ENCODE measurements at regions not wholly inside any gene's neighbourhood (a gene's known extent, or its start where the extent isn't known, plus 50 kb on each side); places are given as distances from the start of the nearest gene placed in this dataset.
"Not testable (repeated sequence)": the region's sequence is repeated elsewhere in the genome, so short reads cannot be mapped to it uniquely, and the experiment has no call there.

DNA sequence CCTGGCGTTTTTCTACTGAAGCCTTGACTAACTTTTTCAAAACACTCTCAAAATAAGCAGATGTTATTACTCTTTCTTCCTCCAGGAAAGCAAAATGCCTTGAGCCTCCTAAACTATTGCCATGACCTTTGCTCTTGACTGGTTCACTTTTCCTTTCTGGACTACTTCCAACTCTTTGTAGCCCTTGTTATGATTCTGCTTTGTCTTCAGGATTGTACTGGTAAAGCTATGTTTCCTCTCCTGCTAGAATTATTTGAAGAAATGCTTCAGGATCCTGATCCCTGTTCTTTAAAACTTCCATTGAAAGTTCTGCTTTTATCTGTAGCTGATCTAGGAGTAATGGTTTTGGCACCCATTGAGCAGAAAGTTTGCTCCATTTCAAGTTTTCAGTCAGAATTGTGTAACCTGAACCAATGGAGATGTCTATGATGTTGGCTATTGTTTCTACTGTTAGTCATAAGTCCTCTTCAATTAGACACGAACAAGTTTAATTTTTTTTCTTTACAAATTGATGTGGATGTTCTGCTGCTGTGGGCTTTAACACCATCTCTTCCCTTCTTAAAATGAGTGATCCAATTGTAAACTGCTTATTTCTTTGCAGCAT is 1356.4 kb downstream of the EFNA5 start:
- no peak for DNase-seq (ENCODE audit: low spot score)

DNA sequence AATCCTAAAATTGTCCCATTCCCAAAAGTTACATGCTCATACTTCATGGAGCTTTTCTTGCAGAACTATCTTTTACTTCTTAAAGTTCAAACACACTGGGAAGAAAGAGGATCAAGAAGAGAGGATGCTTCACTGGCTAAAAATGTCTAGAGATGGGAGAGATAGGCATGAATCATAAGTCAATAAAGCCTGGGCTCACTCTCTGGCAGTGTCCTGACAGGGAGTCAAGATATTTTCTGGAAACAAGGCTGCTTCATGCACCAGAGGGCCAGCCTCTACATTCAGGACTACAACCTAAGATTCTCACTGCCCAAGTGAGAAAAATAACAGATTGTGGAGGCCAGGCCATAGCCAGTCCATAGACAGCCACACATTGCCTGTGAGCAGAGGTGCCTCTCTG is 1358.4 kb downstream of the EFNA5 start:
- DNase-seq (ENCODE audit: low spot score) = no peak

DNA sequence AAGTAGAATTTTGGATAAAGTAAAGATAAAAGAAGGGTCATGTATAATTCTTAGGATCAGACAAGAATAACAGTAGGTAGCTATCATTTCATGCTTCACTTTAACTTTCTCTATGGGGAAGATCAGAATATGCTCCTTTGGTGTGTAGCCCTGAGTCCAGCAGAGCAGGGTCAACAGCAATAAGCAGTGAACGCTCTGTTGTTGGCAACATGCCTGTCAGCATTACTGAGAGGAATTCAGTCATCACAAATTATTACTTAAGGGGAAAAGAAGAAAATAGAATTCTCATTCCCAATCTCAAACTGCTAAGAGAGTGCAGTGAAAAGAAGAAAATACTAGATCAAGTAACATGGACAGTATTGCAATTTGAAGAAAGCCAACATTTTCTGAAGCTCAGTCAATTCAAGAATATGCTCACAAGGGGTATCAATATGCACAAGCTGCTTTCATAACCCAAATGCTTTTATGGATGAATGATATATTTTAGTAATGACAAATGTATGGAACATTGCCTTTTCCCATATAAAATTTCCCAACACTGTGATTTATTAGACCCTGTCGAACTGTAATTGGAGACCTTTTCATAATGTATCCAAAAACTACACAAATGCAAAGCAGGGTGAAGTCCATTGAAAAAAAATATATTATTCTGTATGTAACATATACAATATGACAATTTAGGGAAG is 1359.4 kb downstream of the EFNA5 start:
- DNase-seq (ENCODE audit: low spot score) = no peak

DNA sequence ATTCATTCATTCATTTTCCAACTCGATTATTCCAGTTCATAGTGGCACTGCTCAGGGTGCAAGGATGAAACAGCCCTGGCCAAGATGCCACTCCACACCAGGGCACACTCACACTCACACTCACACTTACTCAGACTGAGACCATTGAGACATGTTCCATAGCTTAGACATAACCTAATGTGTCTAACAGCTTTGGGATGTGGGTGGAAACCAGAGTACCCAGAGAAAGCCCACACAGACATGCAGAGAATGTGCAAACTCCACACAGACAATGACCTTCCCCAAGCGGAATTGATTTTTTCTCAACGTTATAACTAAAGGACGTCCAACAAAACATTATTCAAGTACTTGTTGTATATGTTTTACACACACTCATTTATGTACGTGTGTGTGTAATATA is 1363.5 kb downstream of the EFNA5 start:
- DNase-seq (ENCODE audit: low spot score) = no peak

DNA sequence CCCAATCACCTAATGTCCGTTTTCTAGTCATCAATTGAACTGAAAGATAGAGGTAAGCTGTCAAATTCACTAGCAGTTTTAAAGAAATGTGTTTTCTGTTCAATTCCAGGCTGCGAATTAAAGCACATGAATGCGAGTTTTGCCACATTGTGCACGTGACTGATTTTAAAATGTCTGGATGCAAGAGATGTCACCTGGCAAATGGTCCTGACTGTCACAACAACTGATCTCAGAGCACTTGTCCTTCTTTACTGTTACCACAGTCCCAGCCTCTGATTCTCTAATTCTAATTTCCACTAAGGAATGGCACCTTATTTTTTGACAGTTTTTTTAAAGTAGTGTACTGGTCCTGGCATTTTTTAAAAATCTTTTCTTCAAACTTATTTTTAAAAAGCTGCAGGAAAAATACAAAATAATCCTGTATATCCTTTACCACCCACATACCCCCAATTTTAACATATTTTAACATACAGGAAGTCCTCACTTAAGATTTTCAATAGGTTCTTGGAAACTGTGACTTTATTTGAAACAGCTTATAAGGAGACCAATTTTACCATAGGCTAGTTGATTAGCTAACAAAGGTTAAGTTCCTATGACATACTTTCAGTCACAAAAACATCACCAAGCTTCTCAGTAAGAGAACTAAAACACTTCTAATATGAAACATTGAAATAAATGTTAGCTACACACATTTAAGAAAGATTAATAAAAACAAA is 1364.3 kb downstream of the EFNA5 start:
- no peak for DNase-seq (ENCODE audit: low spot score)

DNA sequence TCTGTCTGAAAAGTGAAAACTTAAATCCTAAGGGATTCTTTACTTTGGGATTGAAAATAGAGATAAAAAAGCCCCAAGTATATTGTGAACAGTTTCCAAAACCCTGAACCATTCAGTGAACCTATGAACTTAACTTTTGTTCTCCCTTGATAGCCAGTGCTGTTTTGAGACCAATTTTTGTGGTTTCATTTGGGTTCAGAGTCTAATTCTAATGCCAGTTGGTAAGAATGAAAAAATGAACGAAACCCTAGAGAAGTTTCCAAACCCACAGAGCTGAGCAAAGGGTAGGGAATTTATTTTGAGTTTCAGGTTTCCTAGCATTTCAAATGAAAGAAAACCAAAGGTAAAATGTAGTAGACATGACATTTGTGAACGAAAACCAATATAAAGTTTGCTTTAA is 1366.8 kb downstream of the EFNA5 start:
- DNase-seq (ENCODE audit: low spot score) = no peak

DNA sequence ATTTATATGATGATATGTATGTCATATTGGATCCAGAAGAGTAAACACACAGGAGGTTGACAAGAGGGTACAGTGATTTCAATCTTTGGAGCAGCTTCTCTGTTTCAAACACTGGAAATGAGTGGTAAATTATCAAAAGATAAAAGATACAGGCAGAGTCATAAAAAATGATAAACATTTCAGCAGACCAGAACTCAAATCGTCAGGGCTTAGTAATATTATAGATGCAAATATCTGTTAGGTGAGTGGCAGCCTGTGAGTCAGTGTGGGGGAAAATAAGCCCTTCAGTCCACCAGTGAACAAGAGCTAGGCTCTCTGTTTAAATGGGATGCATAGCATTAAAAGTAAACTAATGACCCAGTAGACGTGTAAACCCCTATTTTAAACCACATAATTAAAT is 1378.1 kb downstream of the EFNA5 start:
- no peak for DNase-seq (ENCODE audit: low spot score)

DNA sequence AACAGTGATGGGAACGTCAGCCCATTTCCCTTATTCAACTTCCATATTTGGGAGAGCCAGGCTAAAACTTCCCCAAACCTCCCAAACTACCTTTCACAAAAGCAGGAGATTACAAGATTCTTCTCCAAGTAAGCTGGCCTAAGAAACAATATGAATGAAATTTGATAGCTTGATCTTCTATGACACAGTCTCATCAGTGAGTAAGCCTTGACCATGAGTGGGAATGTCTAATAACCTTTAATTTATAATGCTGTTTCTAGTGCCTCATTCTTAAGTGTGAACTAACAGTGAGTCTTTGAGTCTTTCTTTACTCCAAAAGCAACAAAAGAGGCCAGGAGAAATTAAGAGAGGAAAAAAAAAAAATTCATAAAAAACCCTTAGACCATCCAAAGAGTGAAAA is 1379.9 kb downstream of the EFNA5 start:
- no peak for DNase-seq (ENCODE audit: low spot score)

DNA sequence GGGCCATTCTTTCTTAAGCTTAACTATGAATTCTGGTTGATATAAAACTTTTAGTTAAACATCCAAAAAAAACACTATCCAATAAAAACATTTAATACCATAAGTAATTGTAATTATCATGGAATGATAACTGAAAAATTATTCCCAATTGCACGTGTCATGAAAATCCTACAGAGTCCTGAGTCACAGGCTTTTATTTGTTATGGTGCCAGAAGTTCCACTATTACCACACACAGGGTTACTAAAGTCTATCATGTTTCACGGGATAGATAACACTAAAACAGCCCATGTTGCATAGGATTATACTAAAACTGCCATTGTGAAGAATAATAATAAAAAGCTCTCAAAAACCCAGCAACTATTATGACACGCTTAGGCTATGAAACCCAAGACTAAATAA is 1381.8 kb downstream of the EFNA5 start:
- no peak for DNase-seq (ENCODE audit: low spot score)

DNA sequence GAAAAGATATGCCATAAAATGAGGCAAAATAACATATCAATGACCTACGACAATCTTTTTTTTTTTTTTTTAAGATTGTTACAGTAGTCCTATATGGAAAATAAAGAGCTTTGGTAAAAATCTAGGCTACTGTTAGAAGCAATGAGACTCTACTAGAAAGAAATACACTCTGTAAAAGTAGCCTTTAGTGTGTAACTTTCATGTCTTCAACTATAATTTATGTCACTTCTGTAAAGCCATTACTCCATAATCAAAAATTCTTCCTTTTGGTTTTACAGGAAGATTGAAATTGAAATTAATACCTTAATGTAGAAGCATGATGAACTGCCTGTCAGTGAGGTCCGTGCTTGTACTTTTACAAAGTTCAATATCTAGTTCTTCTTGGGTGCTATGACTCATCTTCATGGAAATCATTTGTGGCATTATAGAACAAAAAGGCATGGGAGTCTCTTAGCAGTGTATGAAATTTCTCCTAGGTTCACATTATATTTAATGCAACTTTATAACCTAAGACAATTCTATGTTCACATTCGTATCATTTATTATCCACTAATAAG is 1393.1 kb downstream of the EFNA5 start:
- DNase-seq (ENCODE audit: low spot score) = no peak

DNA sequence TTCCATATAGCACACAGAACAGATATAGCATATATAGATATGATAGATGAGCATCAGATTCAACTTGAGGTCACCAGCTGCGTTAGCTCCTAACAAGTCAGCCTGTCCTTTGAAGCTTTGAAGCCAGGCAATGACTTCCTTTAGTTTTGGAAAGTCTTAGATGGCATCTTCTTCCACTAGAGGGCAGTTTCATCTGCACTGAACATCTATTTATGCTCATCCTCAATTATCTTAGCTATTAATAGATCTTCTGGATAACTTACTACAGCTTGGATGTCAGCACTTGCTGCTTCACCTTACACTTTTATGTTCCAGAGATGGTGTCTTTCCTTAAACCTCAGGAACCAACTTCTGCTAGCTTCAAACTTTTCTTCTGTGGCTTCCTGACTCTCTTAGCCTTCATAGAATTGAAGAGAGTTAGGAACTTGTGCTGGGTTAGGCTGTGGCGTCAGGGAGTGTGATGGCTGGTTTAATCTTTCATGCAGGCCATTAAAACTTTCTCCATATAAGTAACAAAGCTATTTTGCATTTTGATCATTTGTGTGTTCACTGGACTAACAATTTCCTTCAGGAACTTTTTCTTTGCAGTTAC is 1401.4 kb downstream of the EFNA5 start:
- DNase-seq (ENCODE audit: low spot score) = no peak

DNA sequence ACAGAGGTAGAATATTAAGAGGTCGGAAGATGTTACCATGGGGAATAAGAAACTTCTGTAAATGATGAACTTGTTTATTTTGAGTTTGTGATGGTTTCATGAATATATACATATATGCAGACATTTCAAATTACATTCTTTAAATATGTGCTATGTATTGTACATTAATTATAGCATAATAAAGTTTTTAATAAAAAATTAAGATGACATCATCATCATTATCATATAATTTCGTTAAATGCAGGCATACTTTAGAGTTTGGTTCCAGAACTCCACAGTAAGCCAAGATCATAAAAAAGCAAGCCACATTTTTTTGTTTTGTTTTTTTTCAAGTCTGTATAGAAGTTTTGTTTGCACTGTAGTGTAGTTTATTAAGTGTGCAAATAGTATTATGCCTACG is 1403.5 kb downstream of the EFNA5 start:
- DNase-seq (ENCODE audit: low spot score) = no peak

DNA sequence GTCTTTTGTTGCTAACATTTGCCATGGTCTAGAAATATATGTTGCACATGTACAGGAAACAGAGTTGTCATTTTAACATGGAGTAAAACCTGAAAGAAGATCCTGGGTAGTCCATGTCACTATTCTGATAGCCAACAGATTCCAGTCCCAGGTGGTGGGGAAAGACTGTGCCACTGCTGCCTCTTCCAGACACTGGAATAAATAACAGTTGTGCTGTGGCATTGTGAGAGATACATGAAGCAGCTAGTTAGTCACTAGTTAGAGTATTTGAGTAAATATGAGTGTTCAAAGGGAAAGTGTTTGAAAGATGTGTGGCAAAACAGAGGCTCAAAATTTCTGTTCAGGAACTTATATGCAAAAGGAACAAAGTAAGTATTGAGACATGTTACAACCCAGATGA is 1408.3 kb downstream of the EFNA5 start:
- DNase-seq (ENCODE audit: low spot score) = no peak

DNA sequence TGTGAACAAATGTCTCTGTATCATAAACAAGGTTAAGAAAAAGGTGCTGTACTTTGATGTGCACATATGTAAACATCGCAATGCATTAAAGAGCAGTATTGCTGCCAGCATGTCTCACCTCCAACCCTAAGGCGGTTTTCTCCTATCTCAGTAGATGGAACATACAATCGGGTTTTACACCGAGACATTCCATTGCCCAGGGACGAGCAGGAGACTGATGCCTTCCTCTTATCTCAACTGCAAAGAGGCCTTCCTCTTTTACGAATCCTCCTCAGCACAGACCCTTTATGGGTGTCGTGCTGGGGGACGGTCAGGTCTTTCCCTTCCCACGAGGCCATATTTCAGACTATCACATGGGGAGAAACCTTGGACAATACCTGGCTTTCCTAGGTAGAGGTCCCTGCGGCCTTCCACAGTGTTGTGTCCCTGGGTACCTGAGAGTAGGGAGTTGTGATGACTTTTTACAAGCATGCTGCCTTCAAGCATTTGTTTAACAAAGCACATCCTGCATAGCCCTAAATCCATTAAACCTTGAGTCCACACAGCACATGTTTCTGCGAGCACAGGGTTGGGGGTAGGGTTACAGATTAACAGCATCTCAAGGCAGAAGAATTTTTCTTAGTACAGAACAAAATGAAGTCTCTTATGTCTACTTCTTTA is 1411.2 kb downstream of the EFNA5 start:
- DNase-seq (ENCODE audit: low spot score) = not testable (repeated sequence)

DNA sequence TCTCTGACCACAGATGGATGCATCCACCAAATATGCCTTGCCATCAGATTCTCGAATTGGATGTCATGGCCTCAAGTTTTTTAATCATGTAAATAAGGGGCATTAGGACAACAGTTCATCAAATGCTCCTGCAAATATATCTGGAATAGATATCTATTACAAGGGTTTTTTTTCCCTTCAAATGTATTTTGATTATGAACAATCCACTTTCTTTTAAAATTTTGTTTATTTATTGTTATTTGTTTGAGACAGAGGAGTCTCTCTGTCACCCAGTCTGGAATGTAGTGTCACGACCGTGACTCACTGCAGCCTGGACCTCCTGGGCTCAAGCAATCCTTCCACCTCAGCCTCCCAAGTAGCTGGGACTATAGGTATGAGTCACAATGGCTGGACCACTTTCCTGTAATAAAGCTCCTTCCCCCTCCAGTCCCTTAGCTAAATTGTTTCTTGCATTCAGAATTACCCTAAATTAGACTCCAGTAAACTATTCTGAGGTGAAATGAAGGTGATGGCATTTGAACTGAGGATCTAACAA is 1412.1 kb downstream of the EFNA5 start:
- DNase-seq (ENCODE audit: low spot score) = no peak

DNA sequence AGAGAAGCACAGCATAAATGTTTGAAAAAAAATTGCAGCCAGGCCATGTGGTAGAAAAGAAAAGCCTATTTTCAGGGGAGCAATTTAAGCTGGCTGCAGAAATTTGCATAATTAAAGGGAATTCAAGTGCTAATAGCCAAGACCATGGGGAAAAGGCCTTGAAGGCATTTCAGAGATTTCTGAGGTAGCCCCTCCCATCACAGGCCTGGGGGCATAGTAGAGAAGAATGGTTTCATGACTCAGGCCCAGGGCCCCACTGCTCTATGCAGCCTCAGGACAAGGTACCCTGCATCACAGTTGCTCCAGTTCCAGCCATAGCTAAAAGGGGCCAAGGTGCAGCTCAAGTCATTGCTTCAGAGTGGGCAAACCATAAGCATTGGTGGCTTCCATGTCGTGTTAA is 1416.0 kb downstream of the EFNA5 start:
- DNase-seq (ENCODE audit: low spot score) = no peak

DNA sequence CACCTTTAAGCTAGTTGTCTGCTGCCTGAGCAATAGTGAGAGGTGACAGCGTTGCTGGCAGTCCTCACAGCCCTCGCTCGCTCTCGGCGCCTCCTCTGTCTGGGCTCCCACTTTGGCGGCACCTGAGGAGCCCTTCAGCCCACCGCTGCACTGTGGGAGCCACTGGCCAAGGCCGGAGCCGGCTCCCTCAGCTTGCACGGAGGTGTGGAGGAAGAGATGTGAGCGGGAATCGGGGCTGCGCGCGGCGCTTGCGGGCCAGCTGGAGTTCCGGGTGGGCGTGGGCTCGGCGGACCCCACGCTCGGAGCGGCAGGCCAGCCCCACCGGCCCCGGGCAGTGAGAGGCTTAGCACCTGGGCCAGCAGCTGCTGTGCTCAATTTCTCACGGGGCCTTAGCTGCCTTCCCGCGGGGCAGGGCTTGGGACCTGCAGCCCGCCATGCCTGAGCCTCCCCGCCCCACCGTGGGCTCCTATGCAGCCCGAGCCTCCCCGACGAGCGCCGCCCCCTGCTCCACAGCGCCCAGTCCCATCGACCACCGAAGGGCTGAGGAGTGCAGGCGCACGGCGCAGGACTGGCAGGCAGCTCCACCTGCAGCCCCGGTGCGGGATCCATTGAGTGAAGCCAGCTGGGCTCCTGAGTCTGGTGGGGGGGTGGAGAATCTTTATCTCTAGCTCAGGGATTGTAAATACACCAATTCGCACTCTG is 1424.5 kb downstream of the EFNA5 start:
- DNase-seq (ENCODE audit: low spot score) = not testable (repeated sequence)

DNA sequence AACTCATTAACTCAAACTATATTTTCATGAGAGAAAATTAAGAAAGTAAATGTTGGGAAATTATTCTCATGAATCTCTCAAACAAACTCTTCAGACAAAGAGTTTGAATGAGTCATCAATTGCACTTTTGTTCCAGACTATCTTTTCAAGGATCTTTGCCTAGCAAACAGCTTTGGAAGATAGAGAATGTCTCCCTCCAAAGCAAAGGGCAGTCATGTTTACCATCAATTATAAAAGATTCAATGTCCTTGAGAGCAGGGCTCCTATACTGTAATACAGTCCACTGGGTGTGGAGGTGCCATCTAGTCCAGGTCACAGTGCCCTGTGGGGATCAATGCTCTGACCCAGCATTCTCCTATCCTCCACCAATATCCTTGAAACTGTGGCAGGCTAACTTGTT is 1429.3 kb downstream of the EFNA5 start:
- DNase-seq (ENCODE audit: low spot score) = no peak

DNA sequence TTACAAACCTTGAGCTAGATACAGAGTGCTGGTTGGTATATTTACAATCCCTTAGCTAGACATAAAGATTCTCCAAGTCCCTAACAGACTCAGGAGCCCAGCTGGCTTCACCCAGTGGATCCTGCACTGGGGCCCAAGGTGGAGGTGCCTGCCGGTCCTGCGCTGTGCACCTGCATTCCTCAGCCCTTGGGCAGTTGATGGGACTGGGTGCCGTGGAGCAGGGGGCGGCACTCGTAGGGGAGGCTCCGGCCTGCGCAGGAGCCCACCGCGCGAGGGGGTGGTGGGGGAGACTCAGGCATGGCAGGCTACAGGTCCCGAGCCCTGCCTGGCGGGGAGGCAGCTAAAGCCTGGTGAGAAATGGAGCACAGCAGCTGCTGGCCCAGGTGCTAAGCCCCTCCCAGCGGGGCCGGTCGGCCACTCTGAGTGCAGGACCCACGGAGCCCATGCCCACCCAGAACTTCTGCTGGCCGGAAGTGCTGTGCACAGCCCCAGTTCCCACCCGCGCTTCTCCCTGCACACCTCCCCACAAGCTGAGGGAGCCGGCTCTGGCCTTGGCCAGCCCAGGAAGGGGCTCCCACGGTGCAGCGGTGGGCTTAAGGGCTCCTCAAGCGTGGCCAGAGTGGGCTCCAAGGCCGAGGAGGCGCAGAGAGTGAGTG is 1464.7 kb downstream of the EFNA5 start:
- DNase-seq (ENCODE audit: low spot score) = no peak

DNA sequence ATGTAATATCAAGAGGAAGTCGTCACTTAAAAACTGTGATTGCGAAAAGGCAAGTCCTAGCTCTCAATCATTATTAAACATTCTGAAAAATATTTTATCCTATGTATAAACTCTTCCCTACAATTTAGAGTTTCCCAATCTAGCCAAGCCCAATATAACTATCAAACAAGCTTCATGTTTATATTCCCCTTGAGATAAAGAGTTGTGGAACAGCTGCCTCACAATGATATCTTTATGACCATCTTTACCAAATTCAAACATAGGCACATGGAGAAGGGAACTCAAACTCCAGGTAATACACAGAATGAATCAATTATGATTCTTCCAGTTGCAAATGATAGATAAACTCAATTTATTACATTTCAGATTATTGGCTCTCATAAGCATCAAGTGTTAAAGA is 1468.7 kb downstream of the EFNA5 start:
- no peak for DNase-seq (ENCODE audit: low spot score)

DNA sequence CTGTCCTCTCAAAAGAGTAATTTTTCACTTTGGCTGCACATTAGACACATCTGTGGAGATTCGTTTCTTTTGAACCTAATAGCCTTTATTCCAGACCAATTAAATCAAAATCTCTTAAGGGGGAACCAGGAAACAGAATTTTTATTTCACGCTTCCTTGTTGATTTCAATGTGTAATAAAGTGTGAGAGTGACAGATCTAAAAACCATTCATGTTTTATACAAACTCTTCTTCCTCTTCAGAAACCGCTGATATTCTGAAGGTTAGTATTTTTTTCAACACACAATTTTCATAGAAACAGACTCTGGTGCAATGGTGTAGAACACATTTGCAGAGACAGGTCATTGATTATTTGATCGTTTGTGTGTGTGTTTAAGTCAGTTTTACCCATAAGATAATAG is 1469.8 kb downstream of the EFNA5 start:
- no peak for DNase-seq (ENCODE audit: low spot score)

All from hematopoietic multipotent progenitor cell treated with erythropoietin and hydrocortisone succinate and interleukin-3 and kit ligand, for 17 days (in vitro differentiated cells).